ENCODE measurements at regions not wholly inside any gene's neighbourhood (a gene's known extent, or its start where the extent isn't known, plus 50 kb on each side); places are given as distances from the start of the nearest gene placed in this dataset.
A peak's percentile ranks its signal among the peaks of the same experiment; 100 is the strongest.

- DNase-seq (ENCODE audit: low spot score) = no peak
Measured at GRCh38 chr3:107428051-107428858, 51.0 kb downstream of the CCDC54 start.

GRCh38 chr3:107429320-107430181 is 52.3 kb downstream of the CCDC54 start:
- peak; percentile 76 for DNase-seq (ENCODE audit: low spot score)

- no peak for DNase-seq (ENCODE audit: low spot score)
Measured at GRCh38 chr3:107430214-107430995, 53.2 kb downstream of the CCDC54 start.

GRCh38 chr3:107430996-107431245 is 53.7 kb downstream of the CCDC54 start:
- no peak for DNase-seq (ENCODE audit: low spot score)

- peak; percentile 50 for DNase-seq (ENCODE audit: low spot score)
Measured at GRCh38 chr3:107431246-107432012, 54.2 kb downstream of the CCDC54 start.

GRCh38 chr3:107432013-107432515 is 54.8 kb downstream of the CCDC54 start:
- DNase-seq (ENCODE audit: low spot score) = no peak

GRCh38 chr3:107432646-107433045 is 55.4 kb downstream of the CCDC54 start:
- DNase-seq (ENCODE audit: low spot score) = no peak

- DNase-seq (ENCODE audit: low spot score) = no peak
Measured at GRCh38 chr3:107436029-107436428, 58.8 kb downstream of the CCDC54 start.

- no peak for DNase-seq (ENCODE audit: low spot score)
Measured at GRCh38 chr3:107438671-107439070, 61.4 kb downstream of the CCDC54 start.

- DNase-seq (ENCODE audit: low spot score) = peak; percentile 19
Measured at GRCh38 chr3:107441617-107442016, 64.4 kb downstream of the CCDC54 start.

GRCh38 chr3:107443461-107443860 is 66.2 kb downstream of the CCDC54 start:
- no peak for DNase-seq (ENCODE audit: low spot score)

- DNase-seq (ENCODE audit: low spot score) = no peak
Measured at GRCh38 chr3:107446706-107447105, 69.5 kb downstream of the CCDC54 start.

GRCh38 chr3:107450254-107450893 is 72.4 kb upstream of the BBX start:
- no peak for DNase-seq (ENCODE audit: low spot score)

- no peak for DNase-seq (ENCODE audit: low spot score)
Measured at GRCh38 chr3:107452436-107452835, 70.3 kb upstream of the BBX start.

- no peak for DNase-seq (ENCODE audit: low spot score)
Measured at GRCh38 chr3:107453504-107453903, 69.3 kb upstream of the BBX start.

GRCh38 chr3:107455621-107456020 is 67.1 kb upstream of the BBX start:
- no peak for DNase-seq (ENCODE audit: low spot score)

- no peak for DNase-seq (ENCODE audit: low spot score)
Measured at GRCh38 chr3:107456501-107456900, 66.3 kb upstream of the BBX start.

GRCh38 chr3:107458871-107459270 is 63.9 kb upstream of the BBX start:
- DNase-seq (ENCODE audit: low spot score) = no peak

GRCh38 chr3:107461721-107462120 is 61.0 kb upstream of the BBX start:
- DNase-seq (ENCODE audit: low spot score) = no peak

GRCh38 chr3:107464037-107464436 is 58.7 kb upstream of the BBX start:
- no peak for DNase-seq (ENCODE audit: low spot score)

- no peak for DNase-seq (ENCODE audit: low spot score)
Measured at GRCh38 chr3:107465064-107465631, 57.6 kb upstream of the BBX start.

Measured in H4 (cell line).